HUDEP-2 (cell line): ENCODE measurements at regions not wholly inside any gene's neighbourhood (a gene's known extent, or its start where the extent isn't known, plus 50 kb on each side); places are given as distances from the start of the nearest gene placed in this dataset.

Experiments
- DNase-seq, 76 experiments: peaks; one replicate each; lab custom pipeline; 2025; ENCODE audit not compliant: unreplicated experiment in 76 of 76; lab: John Stamatoyannopoulos, UW

DNA sequence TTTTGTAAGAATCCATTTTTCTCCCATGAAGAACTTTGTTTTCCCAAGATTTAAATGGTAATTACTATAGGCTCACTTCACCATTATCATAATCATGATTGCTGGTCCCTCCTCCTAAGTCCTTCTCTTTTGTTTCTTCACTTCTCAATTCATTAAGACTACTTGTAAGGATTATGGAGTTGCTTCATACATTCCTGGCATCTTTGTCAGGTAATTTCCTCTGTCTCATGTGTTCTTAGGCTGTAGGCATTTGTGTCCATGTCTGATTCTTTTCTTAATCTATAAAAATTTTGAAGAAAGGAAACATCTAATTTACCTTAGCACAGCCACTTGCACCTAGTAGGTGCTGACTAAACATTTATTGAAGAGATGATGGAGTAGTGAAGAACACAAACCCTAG is 79.9 kb upstream of the SATB1 start:
- DNase-seq, result no peak

DNA sequence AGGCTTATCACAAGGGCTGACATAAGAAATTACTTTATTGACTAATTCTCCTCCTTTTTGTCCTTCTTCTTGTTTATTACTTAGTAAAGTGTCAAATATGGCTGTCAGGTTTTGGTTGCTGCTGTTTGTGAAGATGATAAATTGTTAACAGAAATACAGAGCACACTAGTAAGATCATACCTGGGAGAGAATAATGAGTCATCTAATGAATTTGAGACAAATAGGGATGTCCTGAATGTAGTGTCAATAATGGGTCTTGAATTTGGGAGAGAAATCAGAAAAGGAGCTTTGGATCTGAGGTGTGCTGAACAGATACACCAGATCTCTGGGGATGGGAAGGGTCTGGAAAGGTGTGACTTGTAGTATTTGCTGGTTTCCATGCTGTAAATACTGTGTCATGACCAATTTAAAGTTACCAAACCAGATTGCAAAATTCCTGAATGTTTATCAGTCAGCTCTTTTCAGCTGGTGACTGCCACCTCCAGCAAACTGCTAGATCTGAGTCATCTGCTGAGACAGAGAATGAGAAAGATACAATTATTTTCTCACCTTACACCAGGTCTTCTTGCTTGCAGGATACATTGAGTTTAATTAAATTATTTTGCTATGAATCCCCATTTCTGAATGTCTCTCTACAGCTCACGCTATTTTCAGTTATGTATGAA is 76.7 kb upstream of the SATB1 start:
- DNase-seq, result no peak

DNA sequence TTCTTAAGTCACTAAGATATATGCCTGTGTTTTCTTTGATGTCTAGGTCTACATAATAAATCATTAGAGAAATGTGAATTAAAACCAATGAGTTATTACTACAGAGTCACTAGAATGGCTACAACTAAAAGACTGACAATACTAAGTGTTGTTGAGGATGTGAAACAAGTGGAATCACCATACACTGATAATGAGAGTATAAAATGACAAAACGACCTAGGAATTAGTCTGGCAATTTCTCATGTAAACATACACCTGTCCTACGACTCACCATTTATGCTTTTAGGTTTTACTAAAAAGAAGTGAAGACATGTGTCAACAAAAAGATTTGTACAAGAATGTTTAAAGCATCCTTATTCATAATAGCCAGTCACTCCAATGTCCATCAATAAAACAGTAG is 75.2 kb upstream of the SATB1 start:
- DNase-seq, result no peak

DNA sequence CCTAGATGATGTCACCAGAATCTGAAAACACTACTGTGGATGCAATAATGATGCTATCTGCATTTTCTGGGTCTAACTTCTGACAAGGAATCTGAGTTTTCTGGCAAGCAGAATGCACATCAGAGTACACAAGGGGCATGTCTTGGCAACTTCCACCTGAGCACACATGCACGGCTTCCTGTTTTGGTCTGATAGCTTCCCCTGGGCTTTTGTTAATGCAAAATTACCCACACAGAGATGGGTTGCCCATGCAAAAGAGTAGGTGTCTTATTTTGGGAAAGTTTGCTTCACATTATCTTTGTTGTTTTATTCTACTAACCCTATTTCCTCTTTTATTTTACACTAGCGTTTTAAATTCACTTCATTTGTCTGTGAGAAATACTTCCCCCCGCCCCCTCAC is 74.2 kb upstream of the SATB1 start:
- DNase-seq, result no peak

DNA sequence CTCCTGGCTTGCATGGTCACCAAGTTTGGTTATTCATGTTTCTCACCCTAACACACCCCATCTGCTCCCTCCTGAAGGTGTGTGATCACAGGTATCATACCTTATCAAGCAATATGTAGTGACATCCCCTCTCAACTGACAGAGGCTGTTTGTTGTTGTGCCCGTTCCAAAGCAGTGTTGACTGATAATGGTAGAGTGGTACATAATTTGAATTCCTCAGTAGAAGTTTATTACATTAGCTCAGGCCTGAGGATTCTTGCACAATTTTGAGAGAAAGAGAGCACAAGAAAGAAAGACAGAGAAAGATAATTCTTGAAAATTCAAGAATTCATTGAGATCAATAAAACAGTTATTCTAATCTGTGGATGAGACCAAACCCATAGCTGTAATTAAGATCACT is 69.1 kb upstream of the SATB1 start:
- no peak for DNase-seq

DNA sequence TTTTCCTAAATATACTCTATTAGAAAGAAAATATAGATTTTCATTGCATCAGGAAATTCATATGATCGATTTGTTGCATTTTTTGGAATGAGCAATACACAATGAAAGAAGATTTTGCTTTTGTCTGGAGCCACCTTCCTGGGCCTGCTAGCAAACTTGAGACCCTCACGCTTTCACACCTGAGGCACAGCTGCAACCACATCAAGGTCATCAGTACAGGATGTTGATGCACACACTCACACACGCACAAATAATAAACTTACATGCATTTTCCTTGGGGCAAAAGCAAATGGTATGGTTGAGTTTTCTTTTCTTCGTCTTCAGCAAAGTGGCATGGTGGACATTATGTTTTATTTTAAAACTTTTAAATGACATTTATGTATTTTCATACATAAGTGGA is 64.8 kb upstream of the SATB1 start:
- DNase-seq, result no peak

DNA sequence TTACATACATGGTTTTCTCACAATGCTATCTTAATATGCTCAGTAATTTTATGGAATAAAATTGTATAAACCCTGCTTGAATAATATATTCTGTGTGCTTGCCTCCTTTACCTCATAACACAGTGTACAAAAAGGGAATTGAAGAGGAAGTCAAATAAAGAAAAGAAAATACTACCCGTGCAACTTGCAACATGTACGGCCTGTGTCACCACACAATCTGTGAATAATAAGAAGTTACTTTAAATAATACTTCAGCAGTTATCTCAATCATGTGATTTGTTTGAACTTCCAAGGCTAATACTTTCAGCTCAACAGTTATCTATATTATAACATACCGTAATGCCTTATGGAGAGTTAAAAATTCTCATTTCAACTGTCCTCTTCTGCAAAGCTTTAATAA is 58.1 kb upstream of the SATB1 start:
- no peak for DNase-seq

DNA sequence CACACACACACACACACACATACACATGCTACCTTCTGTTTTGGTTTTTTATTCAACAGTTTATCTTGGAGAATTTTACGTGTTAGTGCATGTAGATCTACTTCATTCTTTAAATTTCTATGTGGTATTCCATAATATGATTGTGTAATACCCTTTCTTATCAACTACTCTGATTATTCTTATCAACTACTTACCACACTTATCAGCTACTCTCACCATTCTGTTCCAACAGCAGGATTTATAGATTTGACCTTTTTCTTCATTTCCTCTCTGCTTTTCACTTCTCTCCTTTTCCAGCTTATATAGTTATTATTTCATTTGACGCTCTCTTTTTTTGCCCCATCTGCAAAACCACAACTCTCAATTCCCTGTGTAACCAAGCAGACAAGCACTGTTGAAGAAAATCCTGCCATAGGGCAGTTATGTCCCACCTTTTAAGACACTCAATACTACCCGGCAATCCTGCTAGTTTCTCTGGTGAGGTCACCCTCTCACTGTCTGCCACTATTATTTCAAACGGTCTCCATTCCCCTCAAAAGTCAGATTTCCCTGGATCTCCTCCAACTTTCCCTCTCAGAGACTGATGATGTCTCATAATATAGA is 56.9 kb upstream of the SATB1 start:
- no peak for DNase-seq

DNA sequence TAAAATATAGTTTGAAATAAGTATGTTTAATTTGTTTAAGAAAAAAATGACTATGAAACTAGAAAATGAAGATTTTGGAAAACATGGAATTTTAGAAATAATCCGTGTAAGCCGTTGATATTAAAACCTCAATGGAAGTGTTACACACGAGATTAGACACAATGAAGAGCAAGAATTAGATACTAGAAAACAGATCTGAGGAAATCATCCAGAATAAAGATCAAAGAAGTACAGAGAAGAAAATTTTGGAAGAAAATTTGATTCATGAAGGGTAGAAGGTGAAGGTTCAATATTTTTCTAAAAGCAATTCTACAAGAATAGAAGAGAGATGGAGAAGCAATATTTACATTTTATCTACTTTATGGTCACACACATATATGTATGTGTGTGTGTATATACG is 52.5 kb upstream of the SATB1 start:
- DNase-seq, result no peak
